Mesodermal cell (in vitro differentiated cells): ENCODE measurements at regions not wholly inside any gene's neighbourhood (a gene's known extent, or its start where the extent isn't known, plus 50 kb on each side); places are given as distances from the start of the nearest gene placed in this dataset.
"Not testable (repeated sequence)": the region's sequence is repeated elsewhere in the genome, so short reads cannot be mapped to it uniquely, and the experiment has no call there.

Source experiments
- H3K27ac ChIP-seq: 2 replicates; pipeline ENCODE4 v1.7.0; 2013; ENCODE audit warnings: mild to moderate bottlenecking, low read depth, low read length, moderate library complexity; ENCODE audit not compliant: severe bottlenecking
- H3K36me3 ChIP-seq: 2 replicates; pipeline ENCODE4 v1.7.1; 2013; ENCODE audit warnings: mild to moderate bottlenecking, low read length, moderate library complexity; ENCODE audit not compliant: control insufficient read depth, insufficient read depth
- H3K4me1 ChIP-seq: one replicate; pipeline ENCODE4 v1.7.1; 2013; ENCODE audit warnings: mild to moderate bottlenecking, low read length; ENCODE audit not compliant: insufficient read depth, control insufficient read depth, poor library complexity, severe bottlenecking
- H3K4me3 ChIP-seq: 2 replicates; pipeline ENCODE4 v1.7.0; 2013; ENCODE audit warnings: low read length, control low read depth, mild to moderate bottlenecking; ENCODE audit not compliant: insufficient read depth, poor library complexity, severe bottlenecking; ENCODE audit errors: extremely low read depth
- H3K9me3 ChIP-seq: 2 replicates; pipeline ENCODE4 v1.7.1; 2013; ENCODE audit warnings: mild to moderate bottlenecking, low read length, moderate library complexity; ENCODE audit not compliant: control insufficient read depth
- WGBS, 2 experiments: methylation state at CpG; one replicate each; pipeline ENCODE4 v1.1.5; 2013; ENCODE audit warnings: missing lambda C conversion rate in 2 of 2; ENCODE audit not compliant: insufficient coverage in 2 of 2; 5-methylcytosine and 5-hydroxymethylcytosine counted together

- Histone ChIP-seq H3K4me1 (no peaks in the 10 kb centered on the region), H3K27ac (no peak overlapping the region), H3K4me3 (no peak overlapping the region), H3K9me3 (no peaks in the 10 kb centered on the region), H3K36me3 (no peaks in the 10 kb centered on the region)
- 77 to 100% methylated on average over 1 of the region's 2 CpGs for WGBS, 2 experiments
Observed at GRCh38 chr5:67904366-67904765, 311.2 kb upstream of the PIK3R1 start.

GRCh38 chr5:67903656-67904055 lies 311.9 kb upstream of the PIK3R1 start:
- no CpG with 5 or more reads among the region's 2 CpGs for WGBS, 2 experiments
- H3K36me3 ChIP-seq = no peaks in the 10 kb centered on the region
- H3K4me1 ChIP-seq = no peaks in the 10 kb centered on the region
- no peak overlapping the region for H3K4me3 ChIP-seq
- H3K27ac ChIP-seq = no peak overlapping the region
- H3K9me3 ChIP-seq = no peaks in the 10 kb centered on the region

GRCh38 chr5:67903121-67903520 lies 312.4 kb upstream of the PIK3R1 start:
- Histone ChIP-seq H3K4me3 (no peak overlapping the region), H3K4me1 (no peaks in the 10 kb centered on the region), H3K36me3 (no peaks in the 10 kb centered on the region), H3K27ac (no peak overlapping the region), H3K9me3 (no peaks in the 10 kb centered on the region)
- no CpG with 5 or more reads among the region's 2 CpGs for WGBS, 2 experiments

GRCh38 chr5:67902497-67902830 lies 313.1 kb upstream of the PIK3R1 start:
- no peaks in the 10 kb centered on the region for H3K9me3 ChIP-seq
- 67 to 100% methylated on average over 1 of the region's 1 CpG for WGBS, 2 experiments
- H3K4me3 ChIP-seq = no peak overlapping the region
- no peaks in the 10 kb centered on the region for H3K4me1 ChIP-seq
- no peak overlapping the region for H3K27ac ChIP-seq
- no peaks in the 10 kb centered on the region for H3K36me3 ChIP-seq

GRCh38 chr5:67901814-67902496 lies 313.6 kb upstream of the PIK3R1 start:
- no peaks in the 10 kb centered on the region for H3K36me3 ChIP-seq
- H3K4me1 ChIP-seq = no peaks in the 10 kb centered on the region
- H3K9me3 ChIP-seq = no peaks in the 10 kb centered on the region
- no peak overlapping the region for H3K27ac ChIP-seq
- 82 to 90% methylated on average over 6 of the region's 7 CpGs for WGBS, 2 experiments
- no peak overlapping the region for H3K4me3 ChIP-seq

- Histone ChIP-seq H3K4me3 (no peak overlapping the region), H3K27ac (no peak overlapping the region), H3K9me3 (no peaks in the 10 kb centered on the region), H3K36me3 (no peaks in the 10 kb centered on the region), H3K4me1 (no peaks in the 10 kb centered on the region)
- 93 to 100% methylated on average over 3 to 5 of the region's 6 CpGs for WGBS, 2 experiments
Observed at GRCh38 chr5:67900514-67900913, 315.0 kb upstream of the PIK3R1 start.

- H3K4me3 ChIP-seq = no peak overlapping the region
- 89 to 91% methylated on average over 2 to 3 of the region's 3 CpGs for WGBS, 2 experiments
- H3K36me3 ChIP-seq = no peaks in the 10 kb centered on the region
- H3K4me1 ChIP-seq = no peaks in the 10 kb centered on the region
- H3K9me3 ChIP-seq = no peaks in the 10 kb centered on the region
- no peak overlapping the region for H3K27ac ChIP-seq
Observed at GRCh38 chr5:67897980-67898379, 317.6 kb upstream of the PIK3R1 start.

- Histone ChIP-seq H3K4me1 (no peaks in the 10 kb centered on the region), H3K9me3 (no peaks in the 10 kb centered on the region), H3K27ac (no peak overlapping the region), H3K4me3 (no peak overlapping the region), H3K36me3 (no peaks in the 10 kb centered on the region)
- WGBS, 2 experiments = 75 to 87% methylated on average over 3 of the region's 3 CpGs
Observed at GRCh38 chr5:67897431-67897830, 318.1 kb upstream of the PIK3R1 start.

- H3K4me1 ChIP-seq = no peaks in the 10 kb centered on the region
- no peak overlapping the region for H3K4me3 ChIP-seq
- no peak overlapping the region for H3K27ac ChIP-seq
- no peaks in the 10 kb centered on the region for H3K9me3 ChIP-seq
- 83% methylated on average over 1 of the region's 2 CpGs; no CpG with 5 or more reads in 1 of the 2 experiments for WGBS, 2 experiments
- H3K36me3 ChIP-seq = no peaks in the 10 kb centered on the region
Observed at GRCh38 chr5:67896930-67897313, 318.6 kb upstream of the PIK3R1 start.

GRCh38 chr5:67896311-67896929 lies 319.1 kb upstream of the PIK3R1 start:
- no peaks in the 10 kb centered on the region for H3K36me3 ChIP-seq
- H3K27ac ChIP-seq = no peak overlapping the region
- H3K4me3 ChIP-seq = no peak overlapping the region
- no peaks in the 10 kb centered on the region for H3K9me3 ChIP-seq
- 83% methylated on average over 2 of the region's 3 CpGs; no CpG with 5 or more reads in 1 of the 2 experiments for WGBS, 2 experiments
- no peaks in the 10 kb centered on the region for H3K4me1 ChIP-seq

GRCh38 chr5:67889870-67890269 lies 325.7 kb upstream of the PIK3R1 start:
- H3K4me3 ChIP-seq, H3K27ac ChIP-seq, H3K36me3 ChIP-seq, H3K9me3 ChIP-seq, H3K4me1 ChIP-seq: not testable (repeated sequence)
- WGBS, 2 experiments = 40 to 75% methylated on average over 2 to 3 of the region's 15 CpGs
